Fibroblast of mammary gland (primary cell): ENCODE measurements at regions not wholly inside any gene's neighbourhood (a gene's known extent, or its start where the extent isn't known, plus 50 kb on each side); places are given as distances from the start of the nearest gene placed in this dataset.
"Not testable (repeated sequence)": the region's sequence is repeated elsewhere in the genome, so short reads cannot be mapped to it uniquely, and the experiment has no call there.

Experiments used
- DNase-seq: peaks from one replicate; pipeline ENCODE4 v3.0.0-alpha.2; 2010; ENCODE audit warnings: low read depth
- H3K4me3 ChIP-seq: 2 replicates; pipeline ENCODE4 v1.5.1; 2011; ENCODE audit warnings: low read depth, mild to moderate bottlenecking, low read length, moderate library complexity; ENCODE audit not compliant: control insufficient read depth
- TF ChIP-seq, protein P1 (sequence below): conservative IDR thresholded peaks from 2 replicates; pipeline ENCODE4 v1.5.1; 2011; ENCODE audit warnings: low read depth, low read length, inconsistent platforms; ENCODE audit not compliant: control insufficient read depth, insufficient read depth

DNA sequence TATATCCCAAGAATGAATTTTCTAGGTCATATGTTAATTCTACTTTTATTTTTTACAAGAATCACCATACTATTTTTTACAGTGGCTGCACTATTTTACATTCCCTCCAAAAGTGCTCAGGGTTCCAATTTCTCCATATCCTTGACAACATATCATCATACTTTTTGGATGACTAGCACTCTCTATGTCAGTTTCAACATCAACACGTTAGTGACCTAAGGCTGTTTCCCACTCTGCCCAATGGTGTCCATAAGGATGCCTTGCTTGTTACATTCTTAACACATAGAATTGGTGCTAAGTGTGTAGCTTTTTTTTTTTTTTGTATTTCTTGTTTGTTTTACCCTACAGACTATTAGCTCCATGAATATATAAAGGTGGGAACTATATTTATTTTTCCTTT is 175.4 kb downstream of the PCDH10 start:
- DNase-seq = no peak
- TF ChIP-seq, protein P1, sequence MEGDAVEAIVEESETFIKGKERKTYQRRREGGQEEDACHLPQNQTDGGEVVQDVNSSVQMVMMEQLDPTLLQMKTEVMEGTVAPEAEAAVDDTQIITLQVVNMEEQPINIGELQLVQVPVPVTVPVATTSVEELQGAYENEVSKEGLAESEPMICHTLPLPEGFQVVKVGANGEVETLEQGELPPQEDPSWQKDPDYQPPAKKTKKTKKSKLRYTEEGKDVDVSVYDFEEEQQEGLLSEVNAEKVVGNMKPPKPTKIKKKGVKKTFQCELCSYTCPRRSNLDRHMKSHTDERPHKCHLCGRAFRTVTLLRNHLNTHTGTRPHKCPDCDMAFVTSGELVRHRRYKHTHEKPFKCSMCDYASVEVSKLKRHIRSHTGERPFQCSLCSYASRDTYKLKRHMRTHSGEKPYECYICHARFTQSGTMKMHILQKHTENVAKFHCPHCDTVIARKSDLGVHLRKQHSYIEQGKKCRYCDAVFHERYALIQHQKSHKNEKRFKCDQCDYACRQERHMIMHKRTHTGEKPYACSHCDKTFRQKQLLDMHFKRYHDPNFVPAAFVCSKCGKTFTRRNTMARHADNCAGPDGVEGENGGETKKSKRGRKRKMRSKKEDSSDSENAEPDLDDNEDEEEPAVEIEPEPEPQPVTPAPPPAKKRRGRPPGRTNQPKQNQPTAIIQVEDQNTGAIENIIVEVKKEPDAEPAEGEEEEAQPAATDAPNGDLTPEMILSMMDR = no peak
- no peak overlapping the region for H3K4me3 ChIP-seq

DNA sequence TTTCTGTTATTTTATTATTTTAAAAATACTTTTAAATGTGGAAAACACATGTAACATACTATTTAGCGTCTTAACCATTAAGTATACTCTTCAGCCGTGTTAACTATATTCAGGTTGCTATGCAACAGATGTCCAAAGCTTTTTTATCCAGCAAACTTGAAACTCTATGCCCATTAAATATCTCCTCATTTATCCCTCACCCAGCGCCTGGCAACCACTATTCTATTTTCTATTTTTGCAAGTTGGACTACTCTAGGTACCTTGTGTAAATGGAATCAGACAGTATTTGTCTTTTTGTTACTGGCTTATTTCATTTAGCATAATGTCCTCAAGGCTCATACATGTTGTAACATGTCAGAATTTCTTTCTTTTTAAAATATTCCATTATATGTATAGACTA is 174.6 kb downstream of the PCDH10 start:
- DNase-seq = no peak
- H3K4me3 ChIP-seq = no peak overlapping the region
- TF ChIP-seq, protein P1 = no peak

GRCh38 chr4:133320576-133321170 is 171.6 kb downstream of the PCDH10 start:
- TF ChIP-seq, protein P1 = peak; percentile 44

GRCh38 chr4:133316909-133317308 is 167.8 kb downstream of the PCDH10 start:
- TF ChIP-seq, protein P1 = no peak
- DNase-seq = no peak
- H3K4me3 ChIP-seq = no peak overlapping the region

More at GRCh38 chr4:133320576-133321170, 171.6 kb downstream of the PCDH10 start:
- peak; percentile 12 for DNase-seq
- H3K4me3 ChIP-seq = no peak overlapping the region

GRCh38 chr4:133314991-133315390 is 165.9 kb downstream of the PCDH10 start:
- DNase-seq = no peak
- no peak overlapping the region for H3K4me3 ChIP-seq
- TF ChIP-seq, protein P1 = no peak

- TF ChIP-seq, protein P1 = no peak
- no peak for DNase-seq
- H3K4me3 ChIP-seq = no peak overlapping the region
Observed at GRCh38 chr4:133287396-133287795, 138.3 kb downstream of the PCDH10 start.

DNA sequence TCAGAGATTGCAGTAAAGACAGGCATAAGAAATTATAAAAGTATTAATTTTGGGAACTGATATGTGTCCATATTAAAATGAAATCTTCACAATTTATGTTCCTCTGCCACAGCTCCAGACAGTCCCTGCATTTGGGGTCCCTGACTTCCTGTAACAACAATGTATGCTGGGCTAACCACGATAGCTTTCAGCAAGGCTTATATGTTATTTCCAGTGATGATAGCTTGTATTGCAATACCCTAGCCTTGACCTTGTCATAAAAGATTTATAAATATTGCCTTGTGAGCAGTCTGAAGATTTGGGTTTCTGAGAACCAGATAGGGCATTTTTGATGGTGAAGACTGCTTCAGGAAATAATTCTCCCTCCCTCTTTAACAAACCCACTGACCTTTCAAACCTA is 129.5 kb downstream of the PCDH10 start:
- no peak for DNase-seq
- TF ChIP-seq, protein P1 = no peak
- H3K4me3 ChIP-seq = no peak overlapping the region

DNA sequence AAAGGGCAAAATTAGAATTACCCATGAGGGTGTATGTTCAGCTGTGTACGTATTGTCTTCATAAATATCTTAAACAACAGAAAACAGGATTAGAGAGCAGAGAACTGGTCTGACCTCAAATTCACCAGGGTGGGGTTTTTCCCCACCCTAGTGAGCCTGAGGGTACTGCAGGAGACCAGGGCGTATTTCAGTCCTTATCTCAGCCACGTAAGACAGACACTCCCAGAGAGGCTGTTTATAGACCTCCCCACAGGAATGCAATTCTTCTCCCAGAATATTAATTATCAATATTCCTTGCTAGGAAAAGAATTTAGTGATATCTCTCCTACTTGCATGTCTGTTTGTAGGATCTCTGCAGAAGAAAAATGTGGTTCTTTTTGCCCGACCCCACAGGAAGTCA is 128.8 kb downstream of the PCDH10 start:
- not testable (repeated sequence) for DNase-seq, H3K4me3 ChIP-seq
